ENCODE measurements at regions not wholly inside any gene's neighbourhood (a gene's known extent, or its start where the extent isn't known, plus 50 kb on each side); places are given as distances from the start of the nearest gene placed in this dataset.

DNA sequence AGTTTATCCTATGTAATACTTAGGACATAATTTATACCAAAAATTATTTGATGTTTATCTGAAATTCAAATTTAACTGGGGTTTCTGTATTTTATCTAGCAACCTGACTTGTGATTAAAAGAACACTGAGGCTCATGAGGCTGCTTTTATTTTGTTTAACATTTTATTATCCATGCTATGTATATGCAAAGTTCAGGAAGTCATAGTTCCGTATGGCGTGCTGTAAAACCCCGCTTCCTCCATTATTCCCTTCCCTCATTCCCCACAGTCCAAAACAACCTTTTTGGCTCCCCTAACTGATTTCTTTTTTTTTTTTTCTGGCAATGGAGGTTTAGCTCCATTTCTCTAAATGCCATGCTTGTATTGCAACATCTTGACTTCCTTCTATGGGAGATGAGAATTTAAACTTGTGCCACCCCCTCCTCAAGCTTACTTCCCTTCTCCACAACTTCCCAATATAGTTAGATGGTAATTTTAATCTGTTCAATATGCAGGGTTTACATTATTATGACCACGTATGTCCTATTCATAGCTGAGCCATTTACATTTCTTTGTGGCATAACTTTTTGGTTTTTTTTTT, 138.0 kb upstream of the DNAH14 start:
- no peaks in the 10 kb centered on the region for H3K4me1 ChIP-seq (ENCODE audit: control insufficient read depth, extremely low read depth, insufficient read depth, low read length)
- DNase-seq (ENCODE audit: low read depth in 2 of 2): no peak
- H3K9ac ChIP-seq (ENCODE audit: insufficient read depth, low read length): no peak overlapping the region
- no peak overlapping the region for H3K4me3 ChIP-seq (replicated peaks in 1 of 4; ENCODE audit: control extremely low read depth in 1 of 4, insufficient read depth in 1 of 4, low read depth in 3 of 4, low read length in 4 of 4)
- H3K4me2 ChIP-seq (ENCODE audit: extremely low read depth, insufficient read depth, low read length): no peak overlapping the region
- H2AFZ ChIP-seq (ENCODE audit: low read length): no peak overlapping the region
- TF ChIP-seq, protein P1, sequence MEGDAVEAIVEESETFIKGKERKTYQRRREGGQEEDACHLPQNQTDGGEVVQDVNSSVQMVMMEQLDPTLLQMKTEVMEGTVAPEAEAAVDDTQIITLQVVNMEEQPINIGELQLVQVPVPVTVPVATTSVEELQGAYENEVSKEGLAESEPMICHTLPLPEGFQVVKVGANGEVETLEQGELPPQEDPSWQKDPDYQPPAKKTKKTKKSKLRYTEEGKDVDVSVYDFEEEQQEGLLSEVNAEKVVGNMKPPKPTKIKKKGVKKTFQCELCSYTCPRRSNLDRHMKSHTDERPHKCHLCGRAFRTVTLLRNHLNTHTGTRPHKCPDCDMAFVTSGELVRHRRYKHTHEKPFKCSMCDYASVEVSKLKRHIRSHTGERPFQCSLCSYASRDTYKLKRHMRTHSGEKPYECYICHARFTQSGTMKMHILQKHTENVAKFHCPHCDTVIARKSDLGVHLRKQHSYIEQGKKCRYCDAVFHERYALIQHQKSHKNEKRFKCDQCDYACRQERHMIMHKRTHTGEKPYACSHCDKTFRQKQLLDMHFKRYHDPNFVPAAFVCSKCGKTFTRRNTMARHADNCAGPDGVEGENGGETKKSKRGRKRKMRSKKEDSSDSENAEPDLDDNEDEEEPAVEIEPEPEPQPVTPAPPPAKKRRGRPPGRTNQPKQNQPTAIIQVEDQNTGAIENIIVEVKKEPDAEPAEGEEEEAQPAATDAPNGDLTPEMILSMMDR (conservative IDR thresholded peaks at IDR 0.05 in 1 of 2, IDR thresholded peaks at IDR 0.05 in 1 of 2; ENCODE audit: low read depth in 1 of 2, low read length in 2 of 2): no peak
- TF ChIP-seq EZH2 (IDR thresholded peaks at IDR 0.05; ENCODE audit: low read length, missing control alignments): no peak
- no peak overlapping the region for H3K27ac ChIP-seq (ENCODE audit: insufficient read depth, low read length)
- H4K20me1 ChIP-seq (ENCODE audit: control insufficient read depth, extremely low read depth, insufficient read depth, low read length): no peaks in the 10 kb centered on the region
- H3K27me3 ChIP-seq (ENCODE audit: control insufficient read depth, insufficient read depth, low read length): peaks cover 3% of the 10 kb centered on the region
- no peaks in the 10 kb centered on the region for H3K9me3 ChIP-seq (ENCODE audit: control insufficient read depth, insufficient read depth, low read depth, low read length)
- no peaks in the 10 kb centered on the region for H3K79me2 ChIP-seq (ENCODE audit: control insufficient read depth, insufficient read depth, low read length)
- no peaks in the 10 kb centered on the region for H3K36me3 ChIP-seq (ENCODE audit: control insufficient read depth, insufficient read depth, low read length)

DNA sequence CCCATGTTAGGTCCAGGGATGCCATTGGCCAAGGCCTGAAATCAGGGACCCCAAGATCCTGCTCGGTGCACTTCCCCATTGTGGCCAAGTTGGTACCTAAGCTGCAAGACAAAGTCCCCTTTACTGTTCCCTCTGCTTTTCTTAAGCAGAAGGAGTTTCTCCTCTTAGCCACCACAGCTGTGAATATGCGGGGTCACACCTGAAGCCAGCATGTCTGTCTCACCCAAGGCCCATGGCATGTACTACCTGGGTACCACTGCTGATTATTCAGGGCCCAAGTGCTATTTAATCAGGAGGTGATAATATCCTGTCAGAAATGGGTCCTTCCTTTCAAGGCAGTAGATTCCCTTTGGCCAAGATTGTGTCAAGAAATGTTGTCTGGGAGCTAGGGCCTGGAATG, 133.9 kb upstream of the DNAH14 start:
- Histone ChIP-seq H3K27ac (ENCODE audit: insufficient read depth, low read length) (no peak overlapping the region), H2AFZ (ENCODE audit: low read length) (no peak overlapping the region), H3K79me2 (ENCODE audit: control insufficient read depth, insufficient read depth, low read length) (no peaks in the 10 kb centered on the region), H3K4me2 (ENCODE audit: extremely low read depth, insufficient read depth, low read length) (no peak overlapping the region), H3K4me1 (ENCODE audit: control insufficient read depth, extremely low read depth, insufficient read depth, low read length) (no peaks in the 10 kb centered on the region), H3K4me3 (replicated peaks in 1 of 4; ENCODE audit: control extremely low read depth in 1 of 4, insufficient read depth in 1 of 4, low read depth in 3 of 4, low read length in 4 of 4) (no peak overlapping the region), H4K20me1 (ENCODE audit: control insufficient read depth, extremely low read depth, insufficient read depth, low read length) (no peaks in the 10 kb centered on the region), H3K9ac (ENCODE audit: insufficient read depth, low read length) (no peak overlapping the region), H3K27me3 (ENCODE audit: control insufficient read depth, insufficient read depth, low read length) (no peaks in the 10 kb centered on the region), H3K36me3 (ENCODE audit: control insufficient read depth, insufficient read depth, low read length) (no peaks in the 10 kb centered on the region), H3K9me3 (ENCODE audit: control insufficient read depth, insufficient read depth, low read depth, low read length) (no peaks in the 10 kb centered on the region)
- DNase-seq (ENCODE audit: low read depth in 2 of 2): no peak
- no peak for TF ChIP-seq EZH2 (IDR thresholded peaks at IDR 0.05; ENCODE audit: low read length, missing control alignments)
- TF ChIP-seq, protein P1 (conservative IDR thresholded peaks at IDR 0.05 in 1 of 2, IDR thresholded peaks at IDR 0.05 in 1 of 2; ENCODE audit: low read depth in 1 of 2, low read length in 2 of 2): no peak

DNA sequence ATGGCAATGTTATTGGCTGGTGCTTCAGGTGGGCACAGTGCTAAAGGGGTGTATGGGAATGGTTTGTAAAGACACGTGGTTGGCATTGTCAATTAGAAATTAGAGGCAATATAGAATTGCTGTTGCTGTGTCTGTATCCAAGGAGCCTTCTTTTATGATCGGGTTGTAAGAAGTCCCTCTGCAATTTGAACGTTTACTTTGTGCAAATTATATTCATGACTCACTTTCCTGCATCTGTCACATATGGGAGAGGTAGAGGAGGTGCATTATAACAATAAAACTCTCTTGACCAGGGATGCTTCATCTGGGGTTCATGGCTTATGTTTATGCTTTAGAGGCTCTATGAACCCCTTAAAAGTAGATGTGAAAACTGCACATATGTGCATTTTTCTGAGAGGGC, 130.4 kb upstream of the DNAH14 start:
- no peaks in the 10 kb centered on the region for H3K79me2 ChIP-seq (ENCODE audit: control insufficient read depth, insufficient read depth, low read length)
- no peaks in the 10 kb centered on the region for H3K27me3 ChIP-seq (ENCODE audit: control insufficient read depth, insufficient read depth, low read length)
- TF ChIP-seq EZH2 (IDR thresholded peaks at IDR 0.05; ENCODE audit: low read length, missing control alignments): no peak
- TF ChIP-seq, protein P1 (conservative IDR thresholded peaks at IDR 0.05 in 1 of 2, IDR thresholded peaks at IDR 0.05 in 1 of 2; ENCODE audit: low read depth in 1 of 2, low read length in 2 of 2): no peak
- no peak overlapping the region for H3K4me2 ChIP-seq (ENCODE audit: extremely low read depth, insufficient read depth, low read length)
- no peak overlapping the region for H3K4me3 ChIP-seq (replicated peaks in 1 of 4; ENCODE audit: control extremely low read depth in 1 of 4, insufficient read depth in 1 of 4, low read depth in 3 of 4, low read length in 4 of 4)
- H3K9me3 ChIP-seq (ENCODE audit: control insufficient read depth, insufficient read depth, low read depth, low read length): no peaks in the 10 kb centered on the region
- H3K9ac ChIP-seq (ENCODE audit: insufficient read depth, low read length): no peak overlapping the region
- DNase-seq (ENCODE audit: low read depth in 2 of 2): no peak
- H3K27ac ChIP-seq (ENCODE audit: insufficient read depth, low read length): no peak overlapping the region
- no peaks in the 10 kb centered on the region for H3K36me3 ChIP-seq (ENCODE audit: control insufficient read depth, insufficient read depth, low read length)
- H3K4me1 ChIP-seq (ENCODE audit: control insufficient read depth, extremely low read depth, insufficient read depth, low read length): no peaks in the 10 kb centered on the region
- H4K20me1 ChIP-seq (ENCODE audit: control insufficient read depth, extremely low read depth, insufficient read depth, low read length): no peaks in the 10 kb centered on the region
- no peak overlapping the region for H2AFZ ChIP-seq (ENCODE audit: low read length)

Measured in fibroblast of lung (primary cell).